ENCODE measurements at regions not wholly inside any gene's neighbourhood (a gene's known extent, or its start where the extent isn't known, plus 50 kb on each side); places are given as distances from the start of the nearest gene placed in this dataset.

DNA sequence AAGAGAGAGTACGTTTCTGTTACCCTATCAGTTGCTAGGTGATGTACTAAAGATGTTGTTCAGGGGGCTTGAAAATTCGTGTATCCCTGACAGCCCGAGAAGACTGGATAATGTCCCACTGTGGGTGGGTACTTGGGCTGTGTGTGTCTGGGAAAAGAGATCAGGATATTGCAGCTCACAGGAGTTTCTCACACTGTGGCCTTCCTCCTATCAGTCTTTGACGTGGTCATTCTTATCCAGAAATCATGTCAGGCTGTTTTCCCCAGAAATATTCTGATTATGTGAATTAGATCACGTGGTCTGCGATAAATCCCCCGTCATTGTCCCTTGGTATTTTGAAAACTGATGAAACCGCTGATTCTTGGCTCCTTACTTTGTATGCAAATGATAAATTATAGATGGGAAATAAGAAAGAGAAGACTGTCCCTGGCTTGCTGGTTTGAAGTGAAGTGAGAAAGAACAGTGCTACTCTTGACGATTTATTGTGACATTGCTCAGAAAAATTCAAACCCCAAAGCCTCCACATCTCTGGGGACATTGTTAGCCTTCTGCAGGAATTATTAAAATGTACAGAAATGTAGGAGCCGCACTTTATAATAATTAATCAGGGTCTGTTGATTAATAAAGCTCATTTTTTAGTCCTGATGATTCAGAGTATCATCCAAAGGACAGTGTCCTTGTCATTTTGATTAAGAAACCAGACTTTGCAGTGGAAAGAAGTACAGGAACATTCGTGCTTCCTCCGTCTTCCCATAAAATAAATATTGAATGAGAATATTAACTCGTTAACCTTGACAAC lies 167.5 kb upstream of the TSHZ2 start:
- TF ChIP-seq, protein P1, sequence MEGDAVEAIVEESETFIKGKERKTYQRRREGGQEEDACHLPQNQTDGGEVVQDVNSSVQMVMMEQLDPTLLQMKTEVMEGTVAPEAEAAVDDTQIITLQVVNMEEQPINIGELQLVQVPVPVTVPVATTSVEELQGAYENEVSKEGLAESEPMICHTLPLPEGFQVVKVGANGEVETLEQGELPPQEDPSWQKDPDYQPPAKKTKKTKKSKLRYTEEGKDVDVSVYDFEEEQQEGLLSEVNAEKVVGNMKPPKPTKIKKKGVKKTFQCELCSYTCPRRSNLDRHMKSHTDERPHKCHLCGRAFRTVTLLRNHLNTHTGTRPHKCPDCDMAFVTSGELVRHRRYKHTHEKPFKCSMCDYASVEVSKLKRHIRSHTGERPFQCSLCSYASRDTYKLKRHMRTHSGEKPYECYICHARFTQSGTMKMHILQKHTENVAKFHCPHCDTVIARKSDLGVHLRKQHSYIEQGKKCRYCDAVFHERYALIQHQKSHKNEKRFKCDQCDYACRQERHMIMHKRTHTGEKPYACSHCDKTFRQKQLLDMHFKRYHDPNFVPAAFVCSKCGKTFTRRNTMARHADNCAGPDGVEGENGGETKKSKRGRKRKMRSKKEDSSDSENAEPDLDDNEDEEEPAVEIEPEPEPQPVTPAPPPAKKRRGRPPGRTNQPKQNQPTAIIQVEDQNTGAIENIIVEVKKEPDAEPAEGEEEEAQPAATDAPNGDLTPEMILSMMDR (IDR thresholded peaks at IDR 0.05; ENCODE audit: low read depth, low read length) = no peak
- no peak for DNase-seq (ENCODE audit: low read depth in 2 of 2)
- H3K4me3 ChIP-seq (replicated peaks in 1 of 2; ENCODE audit: low read depth in 2 of 2, low read length in 2 of 2) = no peak overlapping the region

- TF ChIP-seq, protein P1 (IDR thresholded peaks at IDR 0.05; ENCODE audit: low read depth, low read length) = no peak
- DNase-seq (ENCODE audit: low read depth in 2 of 2) = no peak
- H3K4me3 ChIP-seq (replicated peaks in 1 of 2; ENCODE audit: low read depth in 2 of 2, low read length in 2 of 2) = no peak overlapping the region
These were observed 170.5 kb upstream of the TSHZ2 start for GRCh38 chr20:52801628-52802006.

DNA sequence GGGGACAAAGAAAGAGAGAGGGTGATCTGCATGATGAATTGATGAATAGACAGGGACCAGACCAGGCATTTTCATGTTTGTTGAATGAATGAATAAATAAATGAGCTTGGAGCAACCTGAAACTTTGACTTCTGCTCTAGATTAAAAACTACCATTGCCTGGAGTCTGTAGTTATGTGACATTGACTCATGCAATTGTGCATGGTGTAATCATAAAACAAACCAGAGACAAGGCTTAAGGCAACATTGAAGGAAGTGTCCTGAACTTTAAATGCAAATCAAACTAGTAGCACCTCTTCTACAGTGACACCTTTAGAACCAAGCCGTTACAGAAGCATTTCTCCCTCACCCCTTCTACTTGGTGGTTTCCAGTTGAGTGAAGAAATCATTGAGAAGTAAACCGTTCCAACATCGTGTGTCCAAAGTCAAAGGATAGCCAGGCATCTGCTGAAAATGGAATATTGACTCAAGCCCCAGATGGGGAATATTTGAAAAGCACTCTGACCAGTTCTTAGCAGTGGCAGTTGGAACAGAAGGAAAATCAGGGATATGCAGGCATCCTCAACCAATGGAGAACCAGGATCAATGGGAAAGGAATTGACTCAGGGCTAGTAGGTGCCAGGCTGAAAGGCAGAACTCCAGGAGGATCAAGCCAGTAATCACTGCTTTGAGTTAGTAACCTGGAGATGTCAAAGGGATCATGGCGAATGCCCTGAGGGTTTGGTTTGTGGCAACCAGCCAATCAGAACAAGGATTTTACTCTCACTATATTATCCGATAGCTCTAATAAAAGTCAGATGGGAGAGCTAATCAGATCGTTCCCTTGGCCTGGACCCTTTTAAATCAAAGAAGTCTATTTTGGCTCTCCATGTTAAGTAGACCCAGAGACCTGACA lies 171.2 kb upstream of the TSHZ2 start:
- no peak for DNase-seq (ENCODE audit: low read depth in 2 of 2)
- TF ChIP-seq, protein P1 (IDR thresholded peaks at IDR 0.05; ENCODE audit: low read depth, low read length) = no peak
- H3K4me3 ChIP-seq (replicated peaks in 1 of 2; ENCODE audit: low read depth in 2 of 2, low read length in 2 of 2) = no peak overlapping the region

- H3K4me3 ChIP-seq (replicated peaks in 1 of 2; ENCODE audit: low read depth in 2 of 2, low read length in 2 of 2) = no peak overlapping the region
- TF ChIP-seq, protein P1 (IDR thresholded peaks at IDR 0.05; ENCODE audit: low read depth, low read length) = no peak
- no peak for DNase-seq (ENCODE audit: low read depth in 2 of 2)
These were observed 173.0 kb upstream of the TSHZ2 start for GRCh38 chr20:52799130-52799529.

DNA sequence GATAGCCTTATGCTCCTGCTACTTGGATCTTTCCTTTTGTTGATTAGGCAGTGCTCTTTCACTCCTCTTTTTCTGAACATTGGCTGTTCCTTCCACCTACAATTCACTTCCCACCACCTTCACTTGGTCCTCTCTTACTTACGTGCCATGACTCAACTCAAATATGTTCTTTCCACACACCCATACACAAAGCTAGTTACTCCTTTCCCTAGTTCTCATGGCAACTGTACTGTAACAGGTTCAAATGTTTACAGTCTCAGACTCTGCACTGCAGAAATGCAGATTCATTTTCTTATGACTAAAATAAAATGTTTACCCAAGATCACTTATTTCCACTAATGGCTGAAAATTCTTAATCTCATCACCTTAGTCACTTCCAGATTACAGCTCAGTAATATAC lies 174.0 kb upstream of the TSHZ2 start:
- TF ChIP-seq, protein P1 (IDR thresholded peaks at IDR 0.05; ENCODE audit: low read depth, low read length) = no peak
- no peak for DNase-seq (ENCODE audit: low read depth in 2 of 2)
- no peak overlapping the region for H3K4me3 ChIP-seq (replicated peaks in 1 of 2; ENCODE audit: low read depth in 2 of 2, low read length in 2 of 2)

DNA sequence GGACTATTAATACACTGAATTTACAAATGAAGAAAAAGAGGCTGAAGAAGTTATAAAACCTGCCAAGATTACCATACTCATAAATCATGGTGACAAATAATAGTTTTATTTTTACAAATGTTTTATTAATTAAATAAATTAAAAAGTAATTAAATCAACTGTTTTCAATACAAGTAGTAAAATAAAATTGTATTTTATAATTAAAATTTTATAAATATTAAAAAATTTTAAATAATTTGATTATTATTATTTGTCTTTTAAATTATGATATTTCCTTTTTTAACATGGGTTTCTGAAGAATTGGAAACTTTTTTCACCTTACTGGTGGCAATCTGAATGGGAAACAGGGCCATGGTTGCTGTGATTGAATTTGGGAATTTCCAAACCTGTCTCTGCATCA lies 177.3 kb upstream of the TSHZ2 start:
- DNase-seq (ENCODE audit: low read depth in 2 of 2) = no peak
- H3K4me3 ChIP-seq (replicated peaks in 1 of 2; ENCODE audit: low read depth in 2 of 2, low read length in 2 of 2) = no peak overlapping the region
- TF ChIP-seq, protein P1 (IDR thresholded peaks at IDR 0.05; ENCODE audit: low read depth, low read length) = no peak
